Kidney capillary endothelial cell (primary cell): ENCODE measurements at regions not wholly inside any gene's neighbourhood (a gene's known extent, or its start where the extent isn't known, plus 50 kb on each side); places are given as distances from the start of the nearest gene placed in this dataset.
"Not testable (repeated sequence)": the region's sequence is repeated elsewhere in the genome, so short reads cannot be mapped to it uniquely, and the experiment has no call there.

Experiments
- DNase-seq: peaks from one replicate; pipeline ENCODE4 v3.0.0-alpha.2; 2018; ENCODE audit warnings: low spot score

GRCh38 chr4:56575820-56576429 lies 70.3 kb downstream of the ARL9 start:
- peak; percentile 30 for DNase-seq

DNA sequence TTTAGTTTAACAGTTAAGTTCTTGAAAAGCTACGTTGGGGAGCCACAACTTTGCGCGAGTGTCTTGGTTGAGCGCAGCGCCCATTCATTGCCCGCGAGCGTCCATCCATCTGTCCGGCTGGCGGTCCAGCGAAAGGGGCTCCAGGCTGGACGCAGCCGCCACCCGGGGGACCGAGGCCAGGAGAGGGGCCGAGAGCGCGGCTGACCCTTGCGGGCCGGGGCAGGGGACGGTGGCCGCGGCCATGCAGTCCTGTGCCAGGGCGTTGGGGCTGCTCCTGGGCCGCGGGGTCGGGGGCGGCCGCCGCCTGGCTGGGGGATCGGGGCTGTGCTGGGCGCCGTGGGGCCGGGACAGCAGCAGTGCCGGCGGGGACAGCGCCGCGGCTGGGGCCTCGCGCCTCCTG lies 86.8 kb downstream of the ARL9 start:
- not testable (repeated sequence) for DNase-seq
